Activated CD4-positive, alpha-beta T cell treated with anti-CD3 and anti-CD28 coated beads, Interleukin-2, amount 10 ng/mL, durations not matched to agents 7 days and 5 days (primary cell): ENCODE measurements at regions not wholly inside any gene's neighbourhood (a gene's known extent, or its start where the extent isn't known, plus 50 kb on each side); places are given as distances from the start of the nearest gene placed in this dataset.

ENCODE experiments used
- CTCF ChIA-PET: fragments of 350-600 bp; sonication (Branson Sonifier 250); formaldehyde crosslinking; loops from one replicate; lab custom pipeline; 2021; ENCODE audit warnings: antibody characterized with exemption; lab: Charles Lee
- POLR2A ChIA-PET: fragments of 350-600 bp; sonication (Branson Sonifier 250); formaldehyde crosslinking; loops from one replicate; lab custom pipeline; 2021; ENCODE audit warnings: antibody characterized with exemption; lab: Charles Lee
- DNase-seq: peaks from one replicate; pipeline ENCODE4 v3.0.0-alpha.2; 2020
- H3K27ac Mint-ChIP-seq: one replicate; pipeline ENCODE4 v1.8.0; 2021; ENCODE audit warnings: mild to moderate bottlenecking, moderate library complexity, mixed read lengths
- H3K27me3 Mint-ChIP-seq: one replicate; pipeline ENCODE4 v1.8.0; 2021; ENCODE audit warnings: mixed read lengths
- H3K36me3 Mint-ChIP-seq: one replicate; pipeline ENCODE4 v1.8.0; 2021; ENCODE audit warnings: low read depth, mixed read lengths
- H3K4me1 Mint-ChIP-seq: one replicate; pipeline ENCODE4 v1.8.0; 2021; ENCODE audit warnings: mixed read lengths
- H3K4me3 Mint-ChIP-seq: one replicate; pipeline ENCODE4 v1.8.0; 2021; ENCODE audit warnings: mild to moderate bottlenecking, moderate library complexity, mixed read lengths
- H3K9me3 Mint-ChIP-seq: one replicate; pipeline ENCODE4 v1.8.0; 2021; ENCODE audit warnings: mixed read lengths

- POLR2A ChIA-PET: no interaction called here
- Mint-ChIP-seq H3K36me3 (no peaks in the 10 kb centered on the region), H3K4me3 (no peak overlapping the region), H3K27me3 (peaks cover 2% of the 10 kb centered on the region), H3K4me1 (no peaks in the 10 kb centered on the region), H3K27ac (no peak overlapping the region), H3K9me3 (no peaks in the 10 kb centered on the region)
- CTCF ChIA-PET: no interaction called here
- no peak for DNase-seq
These were observed 163.5 kb upstream of the LMO4 start for GRCh38 chr1:87165177-87165576.

GRCh38 chr1:87167157-87167789 lies 161.4 kb upstream of the LMO4 start:
- no peaks in the 10 kb centered on the region for H3K4me1 Mint-ChIP-seq
- no peak for DNase-seq
- no peaks in the 10 kb centered on the region for H3K36me3 Mint-ChIP-seq
- H3K9me3 Mint-ChIP-seq: no peaks in the 10 kb centered on the region
- CTCF ChIA-PET: no interaction called here
- H3K27me3 Mint-ChIP-seq: peaks cover 6% of the 10 kb centered on the region
- POLR2A ChIA-PET: no interaction called here
- no peak overlapping the region for H3K27ac Mint-ChIP-seq
- no peak overlapping the region for H3K4me3 Mint-ChIP-seq

GRCh38 chr1:87167848-87168525 lies 160.7 kb upstream of the LMO4 start:
- no peak overlapping the region for H3K4me3 Mint-ChIP-seq
- H3K36me3 Mint-ChIP-seq: no peaks in the 10 kb centered on the region
- no peak overlapping the region for H3K27ac Mint-ChIP-seq
- CTCF ChIA-PET: no interaction called here
- peaks cover 6% of the 10 kb centered on the region for H3K27me3 Mint-ChIP-seq
- no peak for DNase-seq
- H3K4me1 Mint-ChIP-seq: no peaks in the 10 kb centered on the region
- no peaks in the 10 kb centered on the region for H3K9me3 Mint-ChIP-seq
- POLR2A ChIA-PET: no interaction called here

GRCh38 chr1:87169263-87169910 lies 159.3 kb upstream of the LMO4 start:
- no peaks in the 10 kb centered on the region for H3K9me3 Mint-ChIP-seq
- H3K36me3 Mint-ChIP-seq: no peaks in the 10 kb centered on the region
- H3K27me3 Mint-ChIP-seq: peaks cover 7% of the 10 kb centered on the region
- no peak overlapping the region for H3K27ac Mint-ChIP-seq
- H3K4me3 Mint-ChIP-seq: no peak overlapping the region
- no peak for DNase-seq
- POLR2A ChIA-PET: no interaction called here
- no peaks in the 10 kb centered on the region for H3K4me1 Mint-ChIP-seq
- CTCF ChIA-PET: no interaction called here

GRCh38 chr1:87170157-87170556 lies 158.5 kb upstream of the LMO4 start:
- CTCF ChIA-PET: no interaction called here

GRCh38 chr1:87170931-87171598 lies 157.6 kb upstream of the LMO4 start:
- DNase-seq: no peak
- Mint-ChIP-seq H3K4me1 (no peaks in the 10 kb centered on the region), H3K9me3 (no peaks in the 10 kb centered on the region), H3K27me3 (peaks cover 9% of the 10 kb centered on the region), H3K27ac (no peak overlapping the region), H3K4me3 (no peak overlapping the region), H3K36me3 (no peaks in the 10 kb centered on the region)
- ChIA-PET POLR2A (no interaction called here), CTCF (no interaction called here)

More at GRCh38 chr1:87170157-87170556, 158.5 kb upstream of the LMO4 start:
- POLR2A ChIA-PET: no interaction called here
- H3K36me3 Mint-ChIP-seq: no peaks in the 10 kb centered on the region
- peaks cover 9% of the 10 kb centered on the region for H3K27me3 Mint-ChIP-seq
- H3K27ac Mint-ChIP-seq: no peak overlapping the region
- H3K4me3 Mint-ChIP-seq: no peak overlapping the region
- no peaks in the 10 kb centered on the region for H3K9me3 Mint-ChIP-seq
- no peak for DNase-seq
- no peaks in the 10 kb centered on the region for H3K4me1 Mint-ChIP-seq

GRCh38 chr1:87173231-87173630 lies 155.4 kb upstream of the LMO4 start:
- Mint-ChIP-seq H3K27ac (no peak overlapping the region), H3K36me3 (no peaks in the 10 kb centered on the region), H3K27me3 (peaks cover 9% of the 10 kb centered on the region), H3K4me3 (no peak overlapping the region), H3K9me3 (no peaks in the 10 kb centered on the region), H3K4me1 (no peaks in the 10 kb centered on the region)
- ChIA-PET POLR2A (no interaction called here), CTCF (no interaction called here)
- DNase-seq: no peak

- Mint-ChIP-seq H3K9me3 (no peaks in the 10 kb centered on the region), H3K4me3 (no peak overlapping the region), H3K27me3 (peaks cover 9% of the 10 kb centered on the region), H3K4me1 (no peaks in the 10 kb centered on the region), H3K36me3 (no peaks in the 10 kb centered on the region), H3K27ac (no peak overlapping the region)
- no peak for DNase-seq
- CTCF ChIA-PET: no interaction called here
- POLR2A ChIA-PET: no interaction called here
These were observed 153.9 kb upstream of the LMO4 start for GRCh38 chr1:87174724-87175245.

- no peaks in the 10 kb centered on the region for H3K36me3 Mint-ChIP-seq
- H3K4me3 Mint-ChIP-seq: no peak overlapping the region
- H3K27ac Mint-ChIP-seq: no peak overlapping the region
- H3K4me1 Mint-ChIP-seq: no peaks in the 10 kb centered on the region
- ChIA-PET CTCF (no interaction called here), POLR2A (no interaction called here)
- H3K9me3 Mint-ChIP-seq: no peaks in the 10 kb centered on the region
- no peak for DNase-seq
- H3K27me3 Mint-ChIP-seq: peaks cover 10% of the 10 kb centered on the region
These were observed 152.6 kb upstream of the LMO4 start for GRCh38 chr1:87176087-87176486.

GRCh38 chr1:87176514-87176913 lies 152.2 kb upstream of the LMO4 start:
- DNase-seq: no peak
- no peak overlapping the region for H3K27ac Mint-ChIP-seq
- H3K27me3 Mint-ChIP-seq: peaks cover 9% of the 10 kb centered on the region
- no peaks in the 10 kb centered on the region for H3K9me3 Mint-ChIP-seq
- CTCF ChIA-PET: no interaction called here
- no peaks in the 10 kb centered on the region for H3K36me3 Mint-ChIP-seq
- no peaks in the 10 kb centered on the region for H3K4me1 Mint-ChIP-seq
- no peak overlapping the region for H3K4me3 Mint-ChIP-seq
- POLR2A ChIA-PET: no interaction called here

GRCh38 chr1:87178441-87178840 lies 150.2 kb upstream of the LMO4 start:
- no peaks in the 10 kb centered on the region for H3K36me3 Mint-ChIP-seq
- DNase-seq: no peak
- peaks cover 11% of the 10 kb centered on the region for H3K27me3 Mint-ChIP-seq
- ChIA-PET CTCF (no interaction called here), POLR2A (no interaction called here)
- H3K4me3 Mint-ChIP-seq: no peak overlapping the region
- no peaks in the 10 kb centered on the region for H3K4me1 Mint-ChIP-seq
- no peaks in the 10 kb centered on the region for H3K9me3 Mint-ChIP-seq
- H3K27ac Mint-ChIP-seq: no peak overlapping the region

- Mint-ChIP-seq H3K4me3 (no peak overlapping the region), H3K4me1 (no peaks in the 10 kb centered on the region), H3K36me3 (no peaks in the 10 kb centered on the region), H3K9me3 (no peaks in the 10 kb centered on the region), H3K27me3 (peaks cover 9% of the 10 kb centered on the region), H3K27ac (no peak overlapping the region)
- ChIA-PET POLR2A (no interaction called here), CTCF (interaction anchor here (0.6 kb wide), 1 partner anchor 99 kb away, joined by 4 read pairs; no protein-coding TSS in a partner anchor)
- DNase-seq: no peak
These were observed 149.4 kb upstream of the LMO4 start for GRCh38 chr1:87179076-87179810.
